ENCODE measurements at regions not wholly inside any gene's neighbourhood (a gene's known extent, or its start where the extent isn't known, plus 50 kb on each side); places are given as distances from the start of the nearest gene placed in this dataset.

DNA sequence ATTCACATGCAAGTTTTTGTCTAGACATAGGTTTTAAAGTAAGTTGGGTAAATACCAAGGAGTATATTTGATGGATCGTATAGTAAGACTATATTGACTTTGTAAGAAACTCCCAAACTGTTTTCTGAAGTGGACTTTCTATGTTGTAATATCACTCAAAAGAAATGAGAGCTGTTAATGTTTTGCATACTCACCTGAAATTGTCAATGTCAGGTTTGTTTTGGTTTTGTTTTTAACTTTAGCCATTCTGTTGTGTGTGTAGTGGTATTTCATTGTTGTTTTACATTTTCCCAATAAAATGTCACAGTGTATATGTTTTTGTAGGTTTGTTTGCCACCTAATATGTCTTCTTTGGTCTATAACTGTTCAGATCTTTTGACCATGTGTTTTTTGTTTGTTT, 375.7 kb upstream of the CDH9 start:
- no peak overlapping the region for H3K4me3 ChIP-seq
- TF ChIP-seq POLR2AphosphoS5 (IDR thresholded peaks at IDR 0.05; ENCODE audit: insufficient read depth in 1 of 2, low read depth in 1 of 2) (no peak), POLR2A (IDR thresholded peaks at IDR 0.05) (no peak)
- TF ChIP-seq, protein P1, sequence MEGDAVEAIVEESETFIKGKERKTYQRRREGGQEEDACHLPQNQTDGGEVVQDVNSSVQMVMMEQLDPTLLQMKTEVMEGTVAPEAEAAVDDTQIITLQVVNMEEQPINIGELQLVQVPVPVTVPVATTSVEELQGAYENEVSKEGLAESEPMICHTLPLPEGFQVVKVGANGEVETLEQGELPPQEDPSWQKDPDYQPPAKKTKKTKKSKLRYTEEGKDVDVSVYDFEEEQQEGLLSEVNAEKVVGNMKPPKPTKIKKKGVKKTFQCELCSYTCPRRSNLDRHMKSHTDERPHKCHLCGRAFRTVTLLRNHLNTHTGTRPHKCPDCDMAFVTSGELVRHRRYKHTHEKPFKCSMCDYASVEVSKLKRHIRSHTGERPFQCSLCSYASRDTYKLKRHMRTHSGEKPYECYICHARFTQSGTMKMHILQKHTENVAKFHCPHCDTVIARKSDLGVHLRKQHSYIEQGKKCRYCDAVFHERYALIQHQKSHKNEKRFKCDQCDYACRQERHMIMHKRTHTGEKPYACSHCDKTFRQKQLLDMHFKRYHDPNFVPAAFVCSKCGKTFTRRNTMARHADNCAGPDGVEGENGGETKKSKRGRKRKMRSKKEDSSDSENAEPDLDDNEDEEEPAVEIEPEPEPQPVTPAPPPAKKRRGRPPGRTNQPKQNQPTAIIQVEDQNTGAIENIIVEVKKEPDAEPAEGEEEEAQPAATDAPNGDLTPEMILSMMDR (IDR thresholded peaks at IDR 0.05), result no peak
- no peak overlapping the region for H3K27ac ChIP-seq
- H3K27me3 ChIP-seq, result no peaks in the 10 kb centered on the region
- H3K36me3 ChIP-seq, result no peaks in the 10 kb centered on the region
- H3K9me3 ChIP-seq, result no peaks in the 10 kb centered on the region
- no peaks in the 10 kb centered on the region for H3K4me1 ChIP-seq
- DNase-seq (ENCODE audit: extremely low spot score in 2 of 2), result no peak
- intact Hi-C loops (cut with DNase I), result no loop called here

DNA sequence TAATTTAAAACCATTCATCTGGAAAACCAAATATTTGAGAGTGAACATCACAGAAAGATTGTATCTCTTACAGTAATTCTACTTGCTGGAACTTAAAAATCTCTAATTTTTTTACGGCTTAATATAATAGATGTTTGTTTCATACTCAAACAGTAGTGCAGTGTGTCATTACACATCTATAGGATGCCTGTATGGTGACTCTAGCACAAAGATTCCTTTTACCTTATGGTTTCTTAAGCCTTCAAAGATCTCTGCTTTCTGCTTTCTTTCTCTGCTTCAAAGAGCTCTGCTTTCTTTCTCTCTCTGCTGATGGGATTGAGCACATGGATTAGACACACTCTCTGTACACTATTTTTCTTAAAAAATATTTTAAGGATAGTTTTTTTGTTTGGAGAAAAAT, 374.0 kb upstream of the CDH9 start:
- Histone ChIP-seq H3K4me1 (no peaks in the 10 kb centered on the region), H3K4me3 (no peak overlapping the region), H3K36me3 (no peaks in the 10 kb centered on the region), H3K27ac (no peak overlapping the region), H3K27me3 (no peaks in the 10 kb centered on the region), H3K9me3 (no peaks in the 10 kb centered on the region)
- TF ChIP-seq POLR2AphosphoS5 (IDR thresholded peaks at IDR 0.05; ENCODE audit: insufficient read depth in 1 of 2, low read depth in 1 of 2), result no peak
- TF ChIP-seq POLR2A (IDR thresholded peaks at IDR 0.05), result no peak
- TF ChIP-seq, protein P1 (IDR thresholded peaks at IDR 0.05), result no peak
- intact Hi-C loops (cut with DNase I), result no loop called here
- DNase-seq (ENCODE audit: extremely low spot score in 2 of 2), result no peak

DNA sequence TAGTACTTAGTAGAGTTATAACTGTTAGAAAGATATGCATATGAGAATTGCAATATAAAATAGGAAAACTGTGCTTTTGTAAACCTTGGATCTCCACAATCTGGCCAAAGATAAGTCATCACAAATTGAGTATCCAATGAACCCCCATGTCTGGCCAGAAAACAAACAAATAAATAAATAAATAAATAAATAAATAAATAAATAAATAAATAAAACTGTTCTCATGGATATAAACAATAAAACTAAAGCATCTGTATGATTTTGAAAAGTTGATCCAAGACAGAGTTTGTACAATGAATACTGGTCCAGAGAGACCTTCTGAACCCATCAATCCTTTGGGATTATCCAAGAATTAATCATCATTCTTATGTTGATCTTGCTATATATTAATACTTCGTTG, 367.6 kb upstream of the CDH9 start:
- intact Hi-C loops (cut with DNase I), result no loop called here
- no peak overlapping the region for H3K4me3 ChIP-seq
- TF ChIP-seq, protein P1 (IDR thresholded peaks at IDR 0.05), result no peak
- TF ChIP-seq POLR2AphosphoS5 (IDR thresholded peaks at IDR 0.05; ENCODE audit: insufficient read depth in 1 of 2, low read depth in 1 of 2) (no peak), POLR2A (IDR thresholded peaks at IDR 0.05) (no peak)
- no peaks in the 10 kb centered on the region for H3K36me3 ChIP-seq
- no peaks in the 10 kb centered on the region for H3K27me3 ChIP-seq
- H3K4me1 ChIP-seq, result no peaks in the 10 kb centered on the region
- no peak overlapping the region for H3K27ac ChIP-seq
- no peaks in the 10 kb centered on the region for H3K9me3 ChIP-seq
- no peak for DNase-seq (ENCODE audit: extremely low spot score in 2 of 2)

DNA sequence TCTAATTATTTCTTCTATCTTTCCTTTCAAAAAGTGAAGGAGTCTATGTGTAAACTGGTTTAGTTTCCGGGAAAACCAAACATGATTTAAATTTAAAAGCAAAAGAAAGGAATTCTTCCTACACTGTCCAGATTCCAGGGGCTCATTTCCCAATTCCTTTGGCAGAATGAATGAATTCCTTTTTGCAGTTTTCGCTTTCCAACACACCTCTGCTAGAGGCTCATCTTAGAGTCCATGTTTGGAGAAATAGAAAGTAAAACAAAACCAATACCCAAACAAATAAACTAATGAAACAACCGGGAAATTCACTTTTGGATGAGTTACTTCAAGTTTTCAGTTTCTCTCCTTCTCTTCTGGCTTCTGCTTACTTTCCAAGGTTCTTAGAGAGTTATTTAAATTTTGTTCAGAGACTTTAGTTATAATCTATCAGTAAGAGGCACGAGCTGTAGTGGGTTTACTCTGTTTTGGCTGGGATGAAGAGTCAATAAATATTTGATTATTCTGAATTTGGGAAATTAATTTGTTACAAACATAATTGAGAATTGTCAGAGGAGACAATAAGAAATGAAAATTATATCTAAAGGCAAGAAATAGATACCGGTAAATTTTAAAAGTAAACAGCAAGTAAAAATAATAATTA, 365.0 kb upstream of the CDH9 start:
- Histone ChIP-seq H3K4me3 (no peak overlapping the region), H3K4me1 (no peaks in the 10 kb centered on the region), H3K36me3 (no peaks in the 10 kb centered on the region), H3K27ac (no peak overlapping the region), H3K9me3 (no peaks in the 10 kb centered on the region), H3K27me3 (no peaks in the 10 kb centered on the region)
- TF ChIP-seq POLR2A (IDR thresholded peaks at IDR 0.05) (no peak), POLR2AphosphoS5 (IDR thresholded peaks at IDR 0.05; ENCODE audit: insufficient read depth in 1 of 2, low read depth in 1 of 2) (no peak)
- TF ChIP-seq, protein P1 (IDR thresholded peaks at IDR 0.05), result no peak
- intact Hi-C loops (cut with DNase I), result no loop called here
- DNase-seq (ENCODE audit: extremely low spot score in 2 of 2), result no peak

DNA sequence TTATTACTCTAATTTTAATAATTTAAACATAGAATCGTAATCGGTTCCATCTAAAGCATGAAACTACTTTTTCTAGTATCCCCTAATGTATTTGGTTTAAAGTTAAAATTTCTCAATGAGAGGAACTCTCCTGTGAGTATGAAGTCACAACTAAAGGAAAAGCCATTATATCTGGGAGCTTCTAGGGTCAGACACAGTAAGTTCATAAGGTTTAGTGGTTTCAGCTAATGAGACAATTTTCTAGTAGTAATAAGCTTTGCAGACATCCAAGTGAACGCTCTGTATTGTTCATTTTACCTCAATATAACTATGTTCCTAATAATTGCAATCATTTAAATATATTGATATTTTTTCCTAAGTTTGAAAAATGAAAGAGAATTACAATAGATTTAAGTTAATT, 364.4 kb upstream of the CDH9 start:
- intact Hi-C loops (cut with DNase I), result no loop called here
- TF ChIP-seq, protein P1 (IDR thresholded peaks at IDR 0.05), result no peak
- TF ChIP-seq POLR2AphosphoS5 (IDR thresholded peaks at IDR 0.05; ENCODE audit: insufficient read depth in 1 of 2, low read depth in 1 of 2), result no peak
- TF ChIP-seq POLR2A (IDR thresholded peaks at IDR 0.05), result no peak
- no peaks in the 10 kb centered on the region for H3K4me1 ChIP-seq
- H3K27me3 ChIP-seq, result no peaks in the 10 kb centered on the region
- no peak overlapping the region for H3K27ac ChIP-seq
- H3K36me3 ChIP-seq, result no peaks in the 10 kb centered on the region
- DNase-seq (ENCODE audit: extremely low spot score in 2 of 2), result no peak
- no peaks in the 10 kb centered on the region for H3K9me3 ChIP-seq
- no peak overlapping the region for H3K4me3 ChIP-seq
